T-cell (primary cell): ENCODE measurements at regions not wholly inside any gene's neighbourhood (a gene's known extent, or its start where the extent isn't known, plus 50 kb on each side); places are given as distances from the start of the nearest gene placed in this dataset.

Source experiments
- ATAC-seq, 4 experiments: fragments of 200-7000 bp in 3 of 4; fragments of 150-1000 bp in 1 of 4; cut with Tn5 transposase; replicated peaks in 1 of 4; 1 replicate in 3 of 4; 2 replicates in 1 of 4; pipeline ENCODE4 v1.10.0; 2021; ENCODE audit warnings: moderate library complexity in 3 of 4, mild to moderate bottlenecking in 2 of 4, moderate number of reproducible peaks in 1 of 4
- CTCF ChIA-PET, 2 donors: fragments of 300-600 bp; sonication (Branson Sonifier 250); formaldehyde crosslinking; loops; one replicate each; lab custom pipeline; 2022; ENCODE audit warnings: antibody characterized with exemption in 2 of 2; lab: Charles Lee
- POLR2A ChIA-PET, 2 donors: fragments of 300-600 bp; sonication (Branson Sonifier 250); formaldehyde crosslinking; loops; one replicate each; lab custom pipeline; 2022; ENCODE audit warnings: antibody characterized with exemption in 2 of 2; lab: Charles Lee
- DNase-seq, 35 experiments: peaks; one replicate each; pipeline versions ENCODE4 v3.0.0 to v3.0.0-alpha.2; 2013 to 2023
- H3K27ac ChIP-seq: one replicate; pipeline ENCODE4 v1.5.1; 2013; ENCODE audit warnings: low read length
- H3K27me3 ChIP-seq, 2 experiments: replicated peaks in 1 of 2; 1 replicate in 1 of 2; 2 replicates in 1 of 2; pipeline versions ENCODE4 v1.6.1 to v1.7.0; 2013; ENCODE audit warnings: low read length in 1 of 2, mixed read lengths in 1 of 2; ENCODE audit not compliant: control insufficient read depth in 2 of 2, insufficient read depth in 2 of 2; ENCODE audit errors: extremely low read depth in 1 of 2
- H3K36me3 ChIP-seq, 2 donors: 1 replicate in 1 of 2; 2 replicates in 1 of 2; pipeline versions ENCODE4 v1.6.1 to v1.7.0; 2013; ENCODE audit warnings: low read length in 1 of 2; ENCODE audit not compliant: control insufficient read depth in 2 of 2, insufficient read depth in 1 of 2; ENCODE audit errors: extremely low read depth in 1 of 2
- H3K4me1 ChIP-seq, 2 experiments: 1 replicate in 1 of 2; 2 replicates in 1 of 2; pipeline versions ENCODE4 v1.6.1 to v1.7.0; 2013; ENCODE audit warnings: low read length in 2 of 2, mixed read lengths in 1 of 2; ENCODE audit not compliant: insufficient read depth in 2 of 2, control insufficient read depth in 1 of 2; ENCODE audit errors: extremely low read depth in 1 of 2
- H3K4me3 ChIP-seq, 2 donors: 1 replicate in 1 of 2; 2 replicates in 1 of 2; pipeline versions ENCODE4 v1.5.1 to v1.7.0; 2013; ENCODE audit warnings: mild to moderate bottlenecking in 2 of 2, low read length in 1 of 2, moderate library complexity in 1 of 2; ENCODE audit not compliant: control insufficient read depth in 1 of 2; ENCODE audit errors: extremely low read depth in 1 of 2
- H3K9me3 ChIP-seq: 2 replicates; pipeline ENCODE4 v1.7.0; 2013
- H3K27ac Mint-ChIP-seq, 2 donors: one replicate each; pipeline ENCODE4 v1.8.0; 2020 to 2021; ENCODE audit warnings: mild to moderate bottlenecking in 2 of 2, mixed read lengths in 2 of 2
- H3K27me3 Mint-ChIP-seq, 2 donors: one replicate each; pipeline ENCODE4 v1.8.0; 2021 to 2022; ENCODE audit warnings: mixed read lengths in 2 of 2
- H3K36me3 Mint-ChIP-seq: one replicate; pipeline ENCODE4 v1.8.0; 2021; ENCODE audit warnings: mixed read lengths
- H3K4me1 Mint-ChIP-seq, 3 donors: one replicate each; pipeline ENCODE4 v1.8.0; 2020 to 2022; ENCODE audit warnings: mixed read lengths in 3 of 3, mild to moderate bottlenecking in 1 of 3
- H3K4me3 Mint-ChIP-seq, 3 donors: one replicate each; pipeline ENCODE4 v1.8.0; 2020 to 2022; ENCODE audit warnings: mild to moderate bottlenecking in 3 of 3, mixed read lengths in 3 of 3, moderate library complexity in 3 of 3
- H3K9me3 Mint-ChIP-seq, 3 donors: one replicate each; pipeline ENCODE4 v1.8.0; 2020 to 2022; ENCODE audit warnings: mixed read lengths in 3 of 3
- WGBS: methylation state at CpG from one replicate; pipeline ENCODE4 v1.1.5; 2013; ENCODE audit warnings: missing lambda C conversion rate; ENCODE audit not compliant: insufficient coverage; 5-methylcytosine and 5-hydroxymethylcytosine counted together

- no peaks in the 10 kb centered on the region for H3K36me3 Mint-ChIP-seq
- DNase-seq: no peak
- ATAC-seq: no peak
- H3K4me3 Mint-ChIP-seq: no peak overlapping the region
- H3K27me3 Mint-ChIP-seq: peaks cover 0 to 4% of the 10 kb centered on the region in 2 donors
- peaks cover 0 to 2% of the 10 kb centered on the region in 2 experiments for H3K27me3 ChIP-seq
- CTCF ChIA-PET: no interaction called here
- H3K4me1 Mint-ChIP-seq: no peaks in the 10 kb centered on the region
- H3K27ac ChIP-seq: no peak overlapping the region
- no peak overlapping the region for H3K27ac Mint-ChIP-seq
- POLR2A ChIA-PET: interaction anchor here in 1 of 2 donors (0.6 kb wide), 1 partner anchor 87 kb away, joined by 3 read pairs; no protein-coding TSS in a partner anchor
- no peaks in the 10 kb centered on the region for H3K9me3 ChIP-seq
- H3K36me3 ChIP-seq: no peaks in the 10 kb centered on the region
- H3K4me1 ChIP-seq: peaks cover 0 to 5% of the 10 kb centered on the region in 2 experiments
- no peak overlapping the region for H3K4me3 ChIP-seq
- WGBS: no CpG with 5 or more reads among the region's 1 CpG
- no peaks in the 10 kb centered on the region for H3K9me3 Mint-ChIP-seq
Observed at GRCh38 chr5:158487664-158488063, 612.1 kb downstream of the EBF1 start.

GRCh38 chr5:158487156-158487555, 612.6 kb downstream of the EBF1 start:
- CTCF ChIA-PET: no interaction called here
- WGBS: no CpG with 5 or more reads among the region's 1 CpG
- POLR2A ChIA-PET: interaction anchor here in 1 of 2 donors (0.6 kb wide), 1 partner anchor 87 kb away, joined by 3 read pairs; no protein-coding TSS in a partner anchor
- peaks cover under 1 to 4% of the 10 kb centered on the region in 2 donors for H3K27me3 Mint-ChIP-seq
- Histone ChIP-seq H3K4me1 (peaks cover 0 to 5% of the 10 kb centered on the region in 2 experiments), H3K36me3 (no peaks in the 10 kb centered on the region), H3K4me3 (no peak overlapping the region), H3K9me3 (no peaks in the 10 kb centered on the region), H3K27me3 (peaks cover 0 to 2% of the 10 kb centered on the region in 2 experiments), H3K27ac (no peak overlapping the region)
- no peak overlapping the region for H3K4me3 Mint-ChIP-seq
- no peak overlapping the region for H3K27ac Mint-ChIP-seq
- H3K9me3 Mint-ChIP-seq: no peaks in the 10 kb centered on the region
- ATAC-seq (no peak), DNase-seq (no peak)
- no peaks in the 10 kb centered on the region for H3K4me1 Mint-ChIP-seq
- no peaks in the 10 kb centered on the region for H3K36me3 Mint-ChIP-seq

- Mint-ChIP-seq H3K27me3 (peaks cover 4 to 6% of the 10 kb centered on the region in 2 donors), H3K27ac (no peak overlapping the region), H3K36me3 (no peaks in the 10 kb centered on the region), H3K9me3 (no peaks in the 10 kb centered on the region), H3K4me3 (no peak overlapping the region), H3K4me1 (no peaks in the 10 kb centered on the region)
- ChIA-PET POLR2A (no interaction called here), CTCF (no interaction called here)
- 79% methylated on average over 3 of the region's 3 CpGs for WGBS
- DNase-seq (no peak), ATAC-seq (no peak)
- Histone ChIP-seq H3K27me3 (peaks cover 0 to 5% of the 10 kb centered on the region in 2 experiments), H3K36me3 (no peaks in the 10 kb centered on the region), H3K9me3 (no peaks in the 10 kb centered on the region), H3K27ac (no peak overlapping the region), H3K4me3 (no peak overlapping the region), H3K4me1 (peaks cover 0 to 5% of the 10 kb centered on the region in 2 experiments)
Observed at GRCh38 chr5:158486566-158486965, 613.1 kb downstream of the EBF1 start.

- DNase-seq: no peak
- H3K9me3 Mint-ChIP-seq: no peaks in the 10 kb centered on the region
- Histone ChIP-seq H3K4me3 (no peak overlapping the region), H3K9me3 (no peaks in the 10 kb centered on the region), H3K36me3 (no peaks in the 10 kb centered on the region), H3K4me1 (peaks cover 0 to 5% of the 10 kb centered on the region in 2 experiments), H3K27me3 (peaks cover 0 to 5% of the 10 kb centered on the region in 2 experiments), H3K27ac (no peak overlapping the region)
- H3K27ac Mint-ChIP-seq: no peak overlapping the region
- POLR2A ChIA-PET: no interaction called here
- no peaks in the 10 kb centered on the region for H3K4me1 Mint-ChIP-seq
- WGBS: 80% methylated on average over 2 of the region's 6 CpGs
- H3K4me3 Mint-ChIP-seq: no peak overlapping the region
- H3K36me3 Mint-ChIP-seq: no peaks in the 10 kb centered on the region
- H3K27me3 Mint-ChIP-seq: peaks cover 4 to 9% of the 10 kb centered on the region in 2 donors
- CTCF ChIA-PET: interaction anchor here in 1 of 2 donors (0.8 kb wide), 1 partner anchor 11 kb away, joined by 4 read pairs; no protein-coding TSS in a partner anchor
- no peak for ATAC-seq
Observed at GRCh38 chr5:158485604-158486081, 614.1 kb downstream of the EBF1 start.

- no peaks in the 10 kb centered on the region for H3K4me1 Mint-ChIP-seq
- ChIA-PET POLR2A (no interaction called here), CTCF (no interaction called here)
- Histone ChIP-seq H3K27ac (no peak overlapping the region), H3K9me3 (no peaks in the 10 kb centered on the region), H3K36me3 (no peaks in the 10 kb centered on the region), H3K4me1 (peaks cover 0 to 5% of the 10 kb centered on the region in 2 experiments), H3K27me3 (peaks cover 0 to 5% of the 10 kb centered on the region in 2 experiments), H3K4me3 (no peak overlapping the region)
- ATAC-seq (no peak), DNase-seq (no peak)
- no peak overlapping the region for H3K4me3 Mint-ChIP-seq
- H3K9me3 Mint-ChIP-seq: no peaks in the 10 kb centered on the region
- H3K27ac Mint-ChIP-seq: no peak overlapping the region
- H3K27me3 Mint-ChIP-seq: peaks cover 4 to 9% of the 10 kb centered on the region in 2 donors
- H3K36me3 Mint-ChIP-seq: no peaks in the 10 kb centered on the region
- WGBS: 97% methylated on average over 3 of the region's 10 CpGs
Observed at GRCh38 chr5:158485047-158485446, 614.7 kb downstream of the EBF1 start.

GRCh38 chr5:158484150-158484549, 615.6 kb downstream of the EBF1 start:
- CTCF ChIA-PET: no interaction called here
- no peaks in the 10 kb centered on the region for H3K4me1 Mint-ChIP-seq
- ATAC-seq (no peak), DNase-seq (no peak)
- WGBS: no CpG with 5 or more reads among the region's 1 CpG
- Histone ChIP-seq H3K4me3 (no peak overlapping the region), H3K9me3 (no peaks in the 10 kb centered on the region), H3K27me3 (peaks cover 0 to 5% of the 10 kb centered on the region in 2 experiments), H3K36me3 (no peaks in the 10 kb centered on the region), H3K4me1 (peaks cover 0 to 5% of the 10 kb centered on the region in 2 experiments), H3K27ac (no peak overlapping the region)
- no peak overlapping the region for H3K27ac Mint-ChIP-seq
- H3K9me3 Mint-ChIP-seq: no peaks in the 10 kb centered on the region
- no peak overlapping the region for H3K4me3 Mint-ChIP-seq
- POLR2A ChIA-PET: no interaction called here
- H3K36me3 Mint-ChIP-seq: no peaks in the 10 kb centered on the region
- H3K27me3 Mint-ChIP-seq: peaks cover 4 to 9% of the 10 kb centered on the region in 2 donors
